HG03469 (cell line): ENCODE measurements at regions not wholly inside any gene's neighbourhood (a gene's known extent, or its start where the extent isn't known, plus 50 kb on each side); places are given as distances from the start of the nearest gene placed in this dataset.
A peak's percentile ranks its signal among the peaks of the same experiment; 100 is the strongest.
"Not testable (repeated sequence)": the region's sequence is repeated elsewhere in the genome, so short reads cannot be mapped to it uniquely, and the experiment has no call there.

Experiments
- ATAC-seq: cut with Tn5 transposase; IDR thresholded peaks from one replicate; pipeline ENCODE4 v1.9.1; 2021; ENCODE audit warnings: mild to moderate bottlenecking, moderate library complexity, moderate number of reproducible peaks; ENCODE audit not compliant: unreplicated experiment

DNA sequence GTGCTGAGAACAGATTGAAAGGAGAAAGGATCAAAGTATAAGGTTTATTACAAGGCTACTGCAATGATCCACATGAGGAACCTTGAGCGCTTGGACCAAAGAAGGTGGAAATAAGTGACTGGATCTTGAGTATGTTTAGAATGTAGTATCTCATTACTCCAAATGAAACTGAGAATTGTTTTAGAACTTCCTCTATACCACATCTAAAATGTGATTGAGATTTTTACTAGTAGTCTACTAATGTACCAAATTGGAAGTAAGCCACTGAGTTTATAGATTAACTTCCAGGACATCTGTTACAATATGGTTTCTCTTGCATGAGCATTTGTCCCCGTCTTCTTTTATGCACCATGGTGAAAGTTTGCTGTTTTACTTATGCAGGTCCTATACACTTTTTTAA, 300.5 kb downstream of the SUCLG1 start:
- ATAC-seq = no peak

DNA sequence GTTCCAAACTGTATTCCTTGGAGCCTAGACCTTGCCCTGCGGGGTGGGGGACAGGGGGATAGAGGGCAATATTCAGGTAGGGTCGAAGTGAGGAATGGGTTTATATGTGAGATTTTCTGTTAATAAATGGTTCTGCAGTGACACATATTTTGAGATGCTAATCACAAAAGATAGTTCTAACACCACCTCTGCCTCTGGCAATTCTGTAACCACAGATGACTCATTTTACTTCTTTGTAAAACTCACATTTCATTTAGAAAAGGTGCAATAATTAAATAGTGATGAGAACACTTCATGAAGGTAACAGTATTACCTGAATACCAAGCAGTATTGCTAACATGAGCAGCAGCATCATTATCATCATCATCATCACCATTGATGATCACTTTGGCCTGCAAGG, 306.6 kb downstream of the SUCLG1 start:
- no peak for ATAC-seq

DNA sequence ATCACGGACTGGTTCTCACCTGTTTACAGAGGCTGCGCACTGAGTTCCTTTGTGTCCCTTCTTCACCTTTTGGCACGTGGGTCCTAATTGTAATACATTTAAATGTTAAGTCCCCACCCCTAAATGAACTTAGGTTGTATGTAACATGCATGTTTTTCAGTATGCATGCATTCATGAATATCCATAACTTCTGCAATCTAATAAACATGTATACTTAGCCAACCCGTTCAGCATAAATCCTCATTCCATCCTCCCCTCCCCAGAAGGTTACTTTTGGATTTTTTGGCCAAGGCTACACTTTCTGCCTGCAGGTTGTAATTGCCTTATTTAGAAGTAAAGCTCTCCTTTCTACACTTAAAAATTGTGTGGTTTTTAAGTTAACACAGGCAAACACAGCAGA, 314.7 kb downstream of the SUCLG1 start:
- ATAC-seq = no peak

DNA sequence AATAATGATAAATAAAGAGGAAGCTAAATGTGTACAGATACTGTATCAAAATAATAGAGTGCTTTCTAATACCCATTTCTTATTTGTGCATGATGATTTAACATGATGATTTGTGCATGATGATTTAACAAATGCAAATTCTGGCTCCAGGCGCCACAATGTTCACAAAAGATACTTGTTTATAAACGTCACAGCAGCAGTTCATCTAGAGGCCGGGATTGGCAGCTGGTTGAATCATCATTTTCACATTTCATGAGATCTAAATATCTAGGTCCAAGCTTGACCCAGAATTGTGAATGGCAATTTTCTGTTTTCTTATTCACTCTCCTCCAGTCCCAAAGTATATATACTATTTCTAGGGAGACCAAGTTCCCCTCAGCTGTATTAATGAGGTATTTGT, 322.0 kb downstream of the SUCLG1 start:
- ATAC-seq = no peak

DNA sequence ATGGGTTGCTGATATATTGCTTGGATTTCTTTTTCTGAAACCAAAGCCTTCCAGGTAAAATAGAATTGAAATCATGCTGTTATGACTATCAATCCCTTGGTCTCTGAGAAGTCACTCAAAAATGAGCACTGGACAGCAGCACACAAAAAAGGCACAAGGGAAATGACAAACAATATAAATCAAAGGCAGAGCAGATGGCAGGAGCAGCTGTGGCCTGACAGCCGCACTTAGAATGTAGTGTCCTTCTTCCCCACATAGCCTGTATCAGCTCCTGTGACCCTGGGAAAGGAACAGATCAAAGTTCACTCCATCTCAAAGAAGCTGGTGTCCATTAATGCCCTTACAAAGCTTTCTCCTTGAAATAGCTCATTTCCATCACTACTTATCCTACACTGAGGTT, 326.7 kb downstream of the SUCLG1 start:
- no peak for ATAC-seq

DNA sequence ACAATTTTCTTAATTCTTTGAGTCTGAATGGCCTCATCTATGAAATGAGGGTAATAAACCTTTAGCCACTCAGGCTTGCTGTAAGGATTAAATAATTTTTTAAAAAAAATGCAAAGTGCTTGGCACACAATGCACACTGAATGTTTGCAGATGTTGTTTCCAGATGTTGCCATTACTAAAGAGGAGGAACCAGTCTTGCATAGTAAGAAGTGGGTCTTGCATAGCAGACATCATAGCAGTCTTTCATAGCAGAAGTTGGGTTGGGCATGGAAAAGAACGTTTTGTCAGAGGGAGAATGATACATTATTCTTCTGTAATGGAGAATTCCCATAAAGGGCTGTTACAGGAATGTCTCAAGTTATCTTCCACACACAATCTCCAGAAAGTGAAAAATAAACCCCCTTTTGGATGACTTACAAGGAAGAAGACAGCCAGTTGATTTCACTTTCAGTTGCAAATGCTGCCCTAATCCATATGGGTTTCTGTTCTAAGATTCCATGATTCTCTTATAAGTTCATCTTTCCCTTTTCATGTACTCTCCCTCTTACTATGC, 327.7 kb downstream of the SUCLG1 start:
- no peak for ATAC-seq

DNA sequence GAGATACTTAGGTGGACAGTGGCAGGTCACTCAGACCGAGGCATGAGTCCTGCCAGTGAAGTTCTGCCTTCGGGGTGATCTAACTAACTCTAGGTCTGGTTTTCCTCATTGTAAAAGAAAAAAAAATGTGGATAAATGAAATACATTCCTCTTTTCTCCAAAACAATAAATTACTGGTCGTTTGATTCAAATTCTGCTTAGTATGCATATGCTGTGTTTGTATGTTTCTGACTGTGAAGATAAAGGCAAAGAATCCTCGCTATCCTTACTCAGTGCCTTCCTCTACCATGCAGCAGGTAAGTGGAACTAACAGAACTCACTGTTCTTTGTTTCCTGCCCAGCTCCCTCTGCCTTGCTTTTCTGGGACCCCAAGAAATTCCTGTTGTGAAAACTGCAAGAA, 330.1 kb downstream of the SUCLG1 start:
- ATAC-seq = no peak

DNA sequence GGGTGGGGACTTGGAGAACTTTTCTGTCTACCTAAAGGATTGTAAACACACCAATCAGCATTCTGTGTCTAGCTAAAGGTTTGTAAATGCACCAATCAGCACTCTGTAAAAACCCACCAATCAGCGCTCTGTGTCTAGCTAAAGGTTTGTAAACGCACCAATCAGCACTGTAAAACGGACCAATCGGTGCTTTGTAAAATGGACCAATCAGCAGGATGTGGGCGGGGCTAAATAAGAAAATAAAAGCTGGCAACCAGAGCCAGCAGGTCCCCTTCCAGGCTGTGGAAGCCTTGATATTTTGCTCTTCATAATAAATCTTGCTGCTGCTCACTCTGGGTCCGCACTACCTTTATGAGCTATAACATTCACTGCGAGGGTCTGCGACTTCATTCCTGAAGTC, 331.3 kb downstream of the SUCLG1 start:
- not testable (repeated sequence) for ATAC-seq

DNA sequence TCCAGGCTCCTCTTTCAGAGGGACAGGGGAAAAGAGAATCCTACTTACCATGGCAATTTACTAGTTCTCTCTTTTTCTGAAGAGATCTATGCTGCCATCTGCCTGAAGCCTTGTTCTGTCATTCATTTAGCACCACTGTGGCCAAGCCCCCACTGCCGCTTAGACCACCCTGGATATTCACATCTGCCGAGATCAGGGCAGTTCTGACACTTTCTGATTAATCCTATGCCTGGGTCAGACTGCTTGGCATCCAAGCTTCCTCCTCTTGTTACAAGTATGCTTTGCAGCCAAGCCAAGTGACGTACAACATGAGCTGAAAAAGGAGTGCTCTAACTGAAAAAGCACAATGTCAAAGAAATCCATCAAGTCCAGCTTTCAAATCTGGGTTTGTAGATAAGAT, 332.6 kb downstream of the SUCLG1 start:
- no peak for ATAC-seq

DNA sequence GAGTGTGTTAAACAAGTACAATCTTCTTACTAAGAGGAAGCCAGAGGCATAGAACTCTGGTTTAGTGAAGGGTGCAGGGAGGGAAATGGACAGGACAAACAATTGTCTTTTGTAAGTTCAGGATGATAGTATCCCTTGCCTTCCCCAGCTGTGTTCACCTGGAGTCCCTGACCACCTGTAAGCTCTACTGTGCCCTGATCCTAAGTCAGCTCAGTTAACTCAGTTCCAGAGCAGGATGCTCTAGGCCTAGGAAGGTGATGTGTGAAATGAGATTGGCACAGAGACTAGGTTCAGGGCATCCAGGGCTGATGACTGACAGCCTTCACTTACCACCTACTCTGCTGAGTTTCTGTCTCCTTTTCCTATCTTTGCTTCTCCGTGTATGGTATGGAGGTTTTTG, 333.0 kb downstream of the SUCLG1 start:
- no peak for ATAC-seq

DNA sequence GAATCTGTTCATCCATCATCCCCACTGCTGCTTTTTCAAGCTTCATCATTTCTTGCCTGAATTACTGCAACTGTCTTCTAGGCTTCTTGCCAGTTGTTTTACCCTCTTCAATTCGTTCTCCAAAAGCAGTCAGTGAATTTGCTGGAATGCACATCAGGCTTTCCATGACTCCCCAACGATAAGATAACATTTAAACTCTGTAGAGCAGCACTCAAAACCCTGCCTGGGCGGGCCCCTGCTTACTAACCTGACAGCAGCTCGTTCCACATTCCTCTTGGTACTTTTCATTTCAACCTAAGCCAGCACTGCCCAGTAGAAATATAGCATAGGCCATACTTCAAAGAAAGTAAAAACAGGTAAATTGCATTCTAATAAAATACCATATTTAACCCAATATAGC, 342.9 kb downstream of the SUCLG1 start:
- no peak for ATAC-seq

DNA sequence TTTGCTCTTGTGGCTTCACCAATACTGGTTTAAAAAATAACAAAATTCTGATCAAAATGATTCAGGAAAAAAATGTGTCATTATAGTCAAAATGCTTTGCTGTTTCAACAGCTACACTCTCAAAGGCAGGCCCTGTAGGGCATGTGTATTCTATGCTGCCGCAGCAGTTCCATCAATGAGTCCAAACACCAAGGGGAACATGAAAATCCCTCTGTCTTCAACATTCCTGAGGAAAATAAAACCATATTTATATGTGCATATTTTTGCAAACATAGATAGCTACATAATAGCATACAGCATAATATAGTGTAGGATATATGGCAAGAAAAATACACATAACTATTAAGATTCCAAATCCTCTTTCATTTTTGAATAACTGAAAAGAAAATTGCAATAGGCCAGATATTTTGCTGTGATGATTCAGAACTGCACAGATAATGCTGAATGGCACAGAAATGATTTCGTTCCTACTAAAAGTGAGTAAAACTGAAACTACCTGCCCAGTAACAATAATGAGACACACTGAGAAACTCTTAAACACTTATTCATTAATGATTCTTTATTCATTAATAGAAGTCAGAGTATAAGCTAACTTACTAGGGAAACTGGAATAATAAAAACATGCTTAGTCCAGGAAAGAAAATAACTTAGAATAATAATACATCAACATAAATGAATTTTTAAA, 343.8 kb downstream of the SUCLG1 start:
- ATAC-seq = peak; percentile 98

DNA sequence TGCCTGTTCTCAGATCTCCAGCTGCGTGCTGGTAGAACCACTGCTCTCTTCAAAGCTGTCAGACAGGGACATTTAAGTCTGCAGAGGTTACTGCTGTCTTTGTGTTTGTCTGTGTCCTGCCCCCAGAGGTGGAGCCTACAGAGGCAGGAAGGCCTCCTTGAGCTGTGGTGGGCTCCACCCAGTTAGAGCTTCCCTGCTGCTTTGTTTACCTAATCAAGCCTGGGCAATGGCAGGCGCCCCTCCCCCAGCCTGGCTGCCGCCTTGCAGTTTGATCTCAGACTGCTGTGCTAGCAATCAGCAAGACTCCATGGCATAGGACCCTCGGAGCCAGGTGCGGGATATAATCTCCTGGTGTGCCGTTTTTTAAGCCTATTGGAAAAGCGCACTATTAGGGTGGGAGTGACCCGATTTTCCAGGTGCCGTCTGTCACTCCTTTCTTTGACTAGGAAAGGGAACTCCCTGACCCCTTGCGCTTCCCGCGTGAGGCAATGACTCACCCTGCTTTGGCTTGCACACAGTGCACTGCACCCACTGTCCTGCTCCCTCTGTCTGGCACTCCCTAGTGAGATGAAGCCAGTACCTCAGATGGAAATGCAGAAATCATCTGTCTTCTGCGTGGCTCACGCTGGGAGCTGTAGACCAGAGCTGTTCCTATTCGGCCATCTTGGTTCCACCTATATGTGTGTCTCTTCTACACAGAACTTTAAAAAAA, 355.1 kb downstream of the SUCLG1 start:
- ATAC-seq = not testable (repeated sequence)

DNA sequence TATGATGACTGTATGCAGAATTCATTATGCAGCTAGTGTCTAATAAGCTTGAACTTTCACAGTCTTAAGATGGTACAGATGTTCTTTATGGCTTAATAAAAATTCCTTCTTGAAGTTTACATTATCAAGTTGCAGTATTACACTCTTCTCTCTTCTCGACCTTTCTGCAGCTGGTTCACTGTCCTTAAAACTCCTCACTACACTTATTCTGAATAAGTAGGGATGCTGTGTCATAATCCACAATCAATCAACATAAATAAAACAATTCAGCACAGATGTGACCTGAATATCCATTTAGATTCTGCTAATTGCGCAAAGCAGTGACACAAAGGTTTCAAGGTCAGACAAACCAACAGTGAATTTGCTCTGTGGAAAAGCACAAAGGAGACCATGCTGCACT, 356.8 kb downstream of the SUCLG1 start:
- ATAC-seq = no peak

DNA sequence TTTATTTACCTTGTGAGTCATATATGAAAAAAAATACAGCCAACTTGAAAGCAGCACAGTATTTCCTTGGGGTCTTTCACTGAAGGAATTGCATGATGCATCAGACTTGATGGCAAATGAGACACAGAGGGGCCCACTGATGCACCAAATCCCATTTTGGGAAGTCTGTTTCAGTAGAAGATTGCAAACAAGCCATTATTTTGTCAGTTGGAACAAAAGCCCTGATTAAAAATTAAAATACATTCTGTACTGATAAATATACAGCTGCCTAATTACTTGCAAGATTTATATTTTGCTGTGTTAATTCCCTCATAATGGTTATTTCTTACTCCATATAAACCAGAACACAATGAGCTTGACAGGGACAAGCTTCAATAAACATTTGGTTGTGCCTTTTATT, 370.4 kb downstream of the SUCLG1 start:
- ATAC-seq = no peak

DNA sequence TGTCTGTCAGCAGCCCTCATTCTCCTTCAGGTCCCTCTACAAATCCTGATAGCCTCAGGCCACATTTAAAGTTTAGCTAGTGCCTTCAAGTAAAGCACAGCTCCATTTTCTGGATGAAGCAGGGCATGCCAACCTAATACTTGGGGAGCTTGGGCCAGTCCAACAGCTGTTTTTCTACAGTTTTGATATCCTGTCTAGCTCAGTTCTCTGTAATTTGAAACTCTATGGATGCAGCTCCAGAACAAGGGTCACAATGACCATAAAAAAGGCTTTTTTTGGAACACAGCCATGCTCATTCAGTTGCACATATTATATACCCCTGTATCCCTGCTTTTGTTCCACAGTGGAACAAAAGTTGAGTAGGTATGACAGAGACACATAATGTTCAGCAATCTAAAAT, 373.5 kb downstream of the SUCLG1 start:
- ATAC-seq = no peak

DNA sequence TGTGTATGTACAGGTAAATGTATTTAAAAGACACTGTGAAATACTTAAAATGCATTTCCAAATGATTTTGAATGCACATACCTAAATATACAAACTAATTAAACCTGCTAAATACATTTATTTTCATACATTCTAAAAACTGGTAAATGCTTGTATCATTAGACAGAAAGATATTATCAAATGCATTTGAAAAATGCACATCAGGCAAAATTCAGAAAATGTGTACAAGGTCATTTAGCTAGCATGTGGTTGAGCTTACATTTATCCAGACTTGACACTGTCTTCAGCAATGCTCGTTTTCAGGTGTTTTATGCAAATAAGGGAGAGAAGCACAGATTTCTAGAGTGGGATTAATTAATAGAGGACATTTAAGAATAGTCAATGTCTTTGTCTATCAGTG, 374.2 kb downstream of the SUCLG1 start:
- no peak for ATAC-seq

DNA sequence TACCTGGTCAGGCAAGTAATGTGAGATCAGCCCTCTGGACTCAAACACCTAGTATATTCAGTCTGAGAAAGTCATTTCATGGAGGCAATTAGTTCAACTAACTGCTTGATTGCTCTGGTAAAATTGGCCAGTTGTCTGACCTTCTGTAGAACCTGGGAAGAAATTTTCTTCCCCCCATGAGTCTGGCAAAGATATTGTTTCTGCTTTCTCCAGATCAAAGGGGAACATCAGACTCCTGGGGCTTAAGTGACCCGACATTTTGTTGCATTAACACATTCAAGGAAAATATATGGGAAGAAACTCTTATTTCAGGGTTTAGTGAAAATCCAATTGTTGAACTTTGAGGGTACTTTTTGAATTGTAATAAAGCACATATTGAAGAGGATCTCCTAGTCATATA, 375.1 kb downstream of the SUCLG1 start:
- no peak for ATAC-seq

DNA sequence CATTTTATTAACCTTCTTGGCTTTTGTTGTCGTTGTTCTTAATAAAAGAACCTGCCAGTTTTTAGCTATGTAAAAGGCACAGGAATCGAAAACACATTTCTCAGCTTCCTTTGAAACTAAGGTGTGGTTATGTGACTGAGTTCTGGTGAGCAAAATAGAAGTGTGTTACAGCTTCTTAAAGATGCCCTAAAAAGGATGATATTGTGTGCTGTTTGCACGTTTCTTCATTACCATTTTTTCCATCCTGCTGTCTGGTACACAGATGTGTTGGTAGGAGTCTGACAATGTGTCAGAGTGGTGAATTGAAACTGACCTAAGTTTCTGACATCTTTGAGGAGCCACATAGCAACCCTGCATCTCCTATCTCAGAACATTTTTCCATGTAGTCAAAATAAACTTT, 380.6 kb downstream of the SUCLG1 start:
- ATAC-seq = no peak

DNA sequence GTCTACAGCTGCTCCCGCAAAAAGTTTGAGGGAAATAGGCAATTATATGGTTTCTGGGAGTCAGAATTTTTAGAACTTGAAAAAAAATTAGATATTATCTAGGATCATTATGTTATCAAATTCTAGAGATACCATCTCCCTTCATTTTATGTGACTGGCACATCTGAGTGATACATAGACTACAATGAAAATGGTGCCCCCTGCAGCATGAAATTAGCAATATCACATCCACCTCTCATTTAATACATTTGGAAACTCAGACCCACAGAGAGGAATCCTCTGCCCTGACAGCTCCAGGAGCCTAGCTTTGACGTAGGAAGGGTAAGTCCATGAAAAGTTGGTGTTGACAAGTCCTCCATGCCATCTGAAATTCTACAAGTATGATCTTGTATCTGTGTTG, 381.6 kb downstream of the SUCLG1 start:
- ATAC-seq = no peak

DNA sequence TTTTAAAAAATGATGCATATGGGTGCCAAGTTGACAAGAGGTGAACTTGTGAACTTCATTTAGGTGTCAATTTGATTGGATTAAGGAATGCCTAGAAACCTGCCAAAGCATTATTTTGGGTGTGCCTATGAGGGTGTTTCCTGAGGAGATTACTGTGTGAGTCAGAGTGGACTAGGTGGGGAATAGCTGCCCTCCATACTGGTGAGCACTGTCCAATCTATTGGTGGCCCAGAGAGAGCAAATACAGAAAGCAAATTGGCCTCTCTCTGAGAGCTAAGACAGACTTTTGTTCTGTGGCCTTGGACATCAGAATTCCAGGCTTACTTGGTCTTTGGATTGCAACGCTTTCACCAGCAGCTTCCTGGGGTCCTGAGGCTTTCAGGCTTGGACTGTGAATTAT, 388.0 kb downstream of the SUCLG1 start:
- no peak for ATAC-seq

DNA sequence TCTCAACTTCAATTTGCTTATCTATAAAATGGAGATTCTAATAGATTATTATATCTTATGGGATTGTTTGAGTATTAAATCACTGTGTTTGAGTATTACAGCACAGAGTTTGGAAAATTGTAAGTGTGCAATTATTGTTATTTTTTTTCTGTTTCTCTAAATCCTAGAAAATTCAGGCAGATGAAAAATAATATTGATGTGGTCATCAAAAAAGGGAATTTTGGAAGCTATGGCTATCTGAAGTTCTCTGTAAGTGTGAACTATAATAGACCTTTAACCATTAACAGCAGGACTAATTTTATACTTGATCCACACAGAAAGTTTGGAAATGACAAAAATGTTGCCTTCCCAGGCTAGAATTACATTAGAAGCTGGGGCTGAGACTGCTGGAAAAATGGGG, 393.2 kb downstream of the SUCLG1 start:
- ATAC-seq = no peak
